Thyroid gland (tissue), 4 donors: ENCODE measurements at regions not wholly inside any gene's neighbourhood (a gene's known extent, or its start where the extent isn't known, plus 50 kb on each side); places are given as distances from the start of the nearest gene placed in this dataset.

ENCODE experiments used
- DNase-seq, 2 donors: peaks; one replicate each; pipeline ENCODE4 v3.0.0-alpha.2; 2019
- H3K27ac ChIP-seq, 3 donors: fragments of 200-600 bp; sonication (generic); 1 replicate in 2 of 3; 2 replicates in 1 of 3; pipeline ENCODE4 v1.5.1; 2016 to 2019; ENCODE audit warnings: mild to moderate bottlenecking in 1 of 3, moderate library complexity in 1 of 3
- H3K27me3 ChIP-seq: fragments of 200-600 bp; sonication (generic); one replicate; pipeline ENCODE4 v1.5.1; 2019
- H3K36me3 ChIP-seq, 2 donors: fragments of 200-600 bp; sonication (generic); one replicate each; pipeline ENCODE4 v1.5.1; 2016 to 2019
- H3K4me1 ChIP-seq, 2 donors: fragments of 200-600 bp; sonication (generic); one replicate each; pipeline ENCODE4 v1.5.1; 2017 to 2019
- H3K4me3 ChIP-seq, 3 donors: fragments of 200-600 bp; sonication (generic); replicated peaks in 1 of 3; 1 replicate in 2 of 3; 2 replicates in 1 of 3; pipeline ENCODE4 v1.5.1; 2016; ENCODE audit warnings: mild to moderate bottlenecking in 1 of 3
- H3K9me3 ChIP-seq: fragments of 200-600 bp; sonication (generic); one replicate; pipeline ENCODE4 v1.5.1; 2017
- CTCF ChIP-seq, 6 experiments: fragments of 200-600 bp in 3 of 6; fragments of 450-650 bp in 3 of 6; sonication (generic) in 3 of 6; IDR thresholded peaks; one replicate each; pipeline ENCODE4 v1.5.1; 2016 to 2019; ENCODE audit warnings: antibody characterized with exemption in 6 of 6, mild to moderate bottlenecking in 2 of 6, inconsistent platforms in 1 of 6, moderate library complexity in 1 of 6
- POLR2A ChIP-seq, 2 donors: fragments of 450-650 bp; IDR thresholded peaks; one replicate each; pipeline ENCODE4 v1.6.1; 2017; ENCODE audit warnings: antibody characterized with exemption in 2 of 2, mild to moderate bottlenecking in 2 of 2, moderate library complexity in 1 of 2
- WGBS, 2 donors: methylation state at CpG; one replicate each; pipeline ENCODE4 v1.1.5; 2017; 5-methylcytosine and 5-hydroxymethylcytosine counted together
- intact Hi-C: fragments of 100-400 bp; cut with DNase I; formaldehyde crosslinking; loops from one replicate; pipeline ENCODE4 v1.15.1; 2023

- Histone ChIP-seq H3K27me3 (no peaks in the 10 kb centered on the region), H3K4me3 (no peak overlapping the region), H3K27ac (no peak overlapping the region), H3K9me3 (no peaks in the 10 kb centered on the region), H3K36me3 (no peaks in the 10 kb centered on the region), H3K4me1 (peaks cover 15 to 19% of the 10 kb centered on the region in 2 donors)
- DNase-seq: no peak
- WGBS, 2 donors: 96 to 97% methylated on average over 4 of the region's 4 CpGs
- intact Hi-C loops: no loop called here
- TF ChIP-seq POLR2A (IDR thresholded peaks at IDR 0.05): no peak
- no peak for TF ChIP-seq CTCF (IDR thresholded peaks at IDR 0.05)
Measured at GRCh38 chr15:62626903-62627302, 415.6 kb upstream of the TPM1 start.

GRCh38 chr15:62631076-62631724 lies 411.3 kb upstream of the TPM1 start:
- intact Hi-C loops: no loop called here
- Histone ChIP-seq H3K27me3 (no peaks in the 10 kb centered on the region), H3K4me3 (no peak overlapping the region), H3K9me3 (no peaks in the 10 kb centered on the region), H3K4me1 (no peaks in the 10 kb centered on the region), H3K36me3 (no peaks in the 10 kb centered on the region), H3K27ac (no peak overlapping the region)
- DNase-seq: no peak
- 91 to 97% methylated on average over 2 of the region's 2 CpGs for WGBS, 2 donors
- TF ChIP-seq POLR2A (IDR thresholded peaks at IDR 0.05) (no peak), CTCF (IDR thresholded peaks at IDR 0.05) (no peak)

GRCh38 chr15:62636823-62637573 lies 405.5 kb upstream of the TPM1 start:
- H3K27me3 ChIP-seq: no peaks in the 10 kb centered on the region
- H3K4me3 ChIP-seq: no peak overlapping the region
- WGBS, 2 donors: 74% methylated on average over 9 of the region's 9 CpGs
- intact Hi-C loops: no loop called here
- H3K4me1 ChIP-seq: no peaks in the 10 kb centered on the region
- no peak for DNase-seq
- no peaks in the 10 kb centered on the region for H3K9me3 ChIP-seq
- no peaks in the 10 kb centered on the region for H3K36me3 ChIP-seq
- H3K27ac ChIP-seq: no peak overlapping the region
- TF ChIP-seq CTCF (IDR thresholded peaks at IDR 0.05) (no peak), POLR2A (IDR thresholded peaks at IDR 0.05) (no peak)

- intact Hi-C loops: no loop called here
- H3K36me3 ChIP-seq: no peaks in the 10 kb centered on the region
- 74 to 84% methylated on average over 5 of the region's 5 CpGs for WGBS, 2 donors
- no peaks in the 10 kb centered on the region for H3K27me3 ChIP-seq
- H3K9me3 ChIP-seq: no peaks in the 10 kb centered on the region
- H3K27ac ChIP-seq: no peak overlapping the region
- no peak for TF ChIP-seq CTCF (IDR thresholded peaks at IDR 0.05)
- no peak for TF ChIP-seq POLR2A (IDR thresholded peaks at IDR 0.05)
- DNase-seq: no peak
- H3K4me1 ChIP-seq: no peaks in the 10 kb centered on the region
- no peak overlapping the region for H3K4me3 ChIP-seq
Measured at GRCh38 chr15:62637574-62637897, 405.0 kb upstream of the TPM1 start.

- Histone ChIP-seq H3K27ac (no peak overlapping the region), H3K4me3 (no peak overlapping the region), H3K9me3 (no peaks in the 10 kb centered on the region), H3K36me3 (no peaks in the 10 kb centered on the region), H3K27me3 (no peaks in the 10 kb centered on the region), H3K4me1 (no peaks in the 10 kb centered on the region)
- DNase-seq: no peak
- intact Hi-C loops: no loop called here
- TF ChIP-seq CTCF (IDR thresholded peaks at IDR 0.05) (no peak), POLR2A (IDR thresholded peaks at IDR 0.05) (no peak)
- WGBS, 2 donors: 94 to 95% methylated on average over 8 of the region's 8 CpGs
Measured at GRCh38 chr15:62637950-62638619, 404.5 kb upstream of the TPM1 start.
